ENCODE measurements at regions not wholly inside any gene's neighbourhood (a gene's known extent, or its start where the extent isn't known, plus 50 kb on each side); places are given as distances from the start of the nearest gene placed in this dataset.
"Not testable (repeated sequence)": the region's sequence is repeated elsewhere in the genome, so short reads cannot be mapped to it uniquely, and the experiment has no call there.

- H3K9me3 Mint-ChIP-seq; CTCF ChIA-PET; H3K4me3 Mint-ChIP-seq; DNase-seq; H3K4me1 Mint-ChIP-seq; H3K27me3 Mint-ChIP-seq; H3K27ac Mint-ChIP-seq; H3K36me3 Mint-ChIP-seq (ENCODE audit: low read depth); POLR2A ChIA-PET: not testable (repeated sequence)
These were observed 155.4 kb upstream of the FBXO11 start for GRCh38 chr2:48061656-48062055.

GRCh38 chr2:48065096-48065495, 158.8 kb upstream of the FBXO11 start:
- CTCF ChIA-PET, result no interaction called here
- POLR2A ChIA-PET, result no interaction called here

DNA sequence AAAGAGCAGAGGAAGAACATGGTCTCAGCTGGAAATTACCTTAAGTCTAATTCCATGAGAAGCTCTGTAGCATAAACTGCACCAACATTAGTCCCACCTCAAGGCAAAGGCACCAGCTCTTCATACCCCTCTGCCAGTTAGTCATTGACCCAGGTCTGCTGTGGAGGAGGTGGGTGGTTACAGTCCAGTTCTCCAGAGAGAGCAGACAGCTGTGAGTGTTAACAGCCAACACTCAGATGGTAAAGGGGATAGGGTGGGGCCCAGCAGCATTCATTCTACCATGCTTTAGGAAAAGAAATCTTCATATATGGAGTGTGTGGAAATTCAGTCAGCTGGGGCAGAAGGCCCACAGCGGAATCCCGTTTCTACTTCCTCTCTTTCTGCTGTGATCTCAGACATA, 159.7 kb upstream of the FBXO11 start:
- H3K36me3 Mint-ChIP-seq (ENCODE audit: low read depth), result no peaks in the 10 kb centered on the region
- no peaks in the 10 kb centered on the region for H3K27me3 Mint-ChIP-seq
- no peaks in the 10 kb centered on the region for H3K9me3 Mint-ChIP-seq
- POLR2A ChIA-PET, result no interaction called here
- H3K4me1 Mint-ChIP-seq, result no peaks in the 10 kb centered on the region
- H3K27ac Mint-ChIP-seq, result no peak overlapping the region
- H3K4me3 Mint-ChIP-seq, result no peak overlapping the region
- no peak for DNase-seq
- CTCF ChIA-PET, result no interaction called here

More at GRCh38 chr2:48065096-48065495, 158.8 kb upstream of the FBXO11 start:
- Mint-ChIP-seq H3K27me3 (no peaks in the 10 kb centered on the region), H3K4me1 (no peaks in the 10 kb centered on the region), H3K36me3 (ENCODE audit: low read depth) (no peaks in the 10 kb centered on the region), H3K9me3 (no peaks in the 10 kb centered on the region), H3K4me3 (no peak overlapping the region), H3K27ac (no peak overlapping the region)
- no peak for DNase-seq

GRCh38 chr2:48069769-48070168, 163.5 kb upstream of the FBXO11 start:
- H3K27me3 Mint-ChIP-seq, result peaks cover 8% of the 10 kb centered on the region
- no peaks in the 10 kb centered on the region for H3K4me1 Mint-ChIP-seq
- POLR2A ChIA-PET, result no interaction called here
- DNase-seq, result no peak
- H3K9me3 Mint-ChIP-seq, result no peaks in the 10 kb centered on the region
- no peaks in the 10 kb centered on the region for H3K36me3 Mint-ChIP-seq (ENCODE audit: low read depth)
- CTCF ChIA-PET, result no interaction called here
- no peak overlapping the region for H3K4me3 Mint-ChIP-seq
- no peak overlapping the region for H3K27ac Mint-ChIP-seq

DNA sequence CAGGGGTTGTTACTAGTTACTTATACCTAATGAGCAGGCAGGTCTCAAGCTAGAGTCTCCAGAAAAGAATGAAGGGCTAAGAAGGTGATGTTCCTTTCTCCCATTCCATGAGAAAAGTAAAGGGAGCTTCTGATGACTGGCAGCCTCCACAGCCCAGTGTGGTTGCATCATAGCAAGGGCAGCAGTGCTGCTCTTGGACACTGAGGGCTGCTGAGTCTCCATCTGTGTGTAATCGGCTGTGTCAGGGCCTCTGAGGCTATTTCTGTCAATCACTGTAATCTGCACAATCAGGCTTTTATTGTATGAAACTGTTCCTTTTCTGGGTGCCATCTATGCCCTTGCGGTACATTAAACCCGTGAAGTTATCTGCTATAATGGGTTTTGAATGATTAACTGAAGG, 164.1 kb upstream of the FBXO11 start:
- no peaks in the 10 kb centered on the region for H3K36me3 Mint-ChIP-seq (ENCODE audit: low read depth)
- no peaks in the 10 kb centered on the region for H3K4me1 Mint-ChIP-seq
- DNase-seq, result no peak
- POLR2A ChIA-PET, result no interaction called here
- H3K4me3 Mint-ChIP-seq, result no peak overlapping the region
- peaks cover 8% of the 10 kb centered on the region for H3K27me3 Mint-ChIP-seq
- CTCF ChIA-PET, result no interaction called here
- no peaks in the 10 kb centered on the region for H3K9me3 Mint-ChIP-seq
- no peak overlapping the region for H3K27ac Mint-ChIP-seq

DNA sequence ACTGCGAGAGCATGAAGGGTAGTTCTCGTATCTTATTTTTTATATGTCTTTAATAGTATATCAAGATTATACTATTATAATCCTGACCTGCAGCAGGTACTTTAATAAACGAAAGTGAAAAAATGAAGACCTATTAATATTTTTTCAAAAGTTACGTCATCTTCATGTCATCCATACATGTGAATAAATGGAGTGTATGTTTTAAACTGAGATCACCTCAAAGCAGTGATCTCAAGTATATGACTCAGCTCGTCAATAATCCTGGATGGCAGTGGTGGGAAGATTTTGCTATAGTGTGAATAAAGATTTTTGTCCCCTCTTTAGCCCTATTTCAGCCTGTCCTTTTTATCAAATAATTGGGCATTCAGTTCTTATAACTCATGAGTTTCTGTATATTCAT, 166.3 kb upstream of the FBXO11 start:
- Mint-ChIP-seq H3K27ac (no peak overlapping the region), H3K4me3 (no peak overlapping the region), H3K9me3 (no peaks in the 10 kb centered on the region), H3K4me1 (no peaks in the 10 kb centered on the region), H3K36me3 (ENCODE audit: low read depth) (no peaks in the 10 kb centered on the region), H3K27me3 (peaks cover 8% of the 10 kb centered on the region)
- POLR2A ChIA-PET, result no interaction called here
- DNase-seq, result no peak
- CTCF ChIA-PET, result no interaction called here

- Mint-ChIP-seq H3K27me3 (peaks cover 8% of the 10 kb centered on the region), H3K4me1 (no peaks in the 10 kb centered on the region), H3K4me3 (no peak overlapping the region), H3K27ac (no peak overlapping the region), H3K9me3 (no peaks in the 10 kb centered on the region), H3K36me3 (ENCODE audit: low read depth) (no peaks in the 10 kb centered on the region)
- POLR2A ChIA-PET, result no interaction called here
- CTCF ChIA-PET, result no interaction called here
- no peak for DNase-seq
These were observed 169.3 kb upstream of the FBXO11 start for GRCh38 chr2:48075631-48076030.

GRCh38 chr2:48080534-48081316, 174.4 kb upstream of the FBXO11 start:
- no peak overlapping the region for H3K4me3 Mint-ChIP-seq
- DNase-seq, result no peak
- H3K27ac Mint-ChIP-seq, result no peak overlapping the region
- no peaks in the 10 kb centered on the region for H3K36me3 Mint-ChIP-seq (ENCODE audit: low read depth)
- peaks cover 4% of the 10 kb centered on the region for H3K27me3 Mint-ChIP-seq
- ChIA-PET CTCF (no interaction called here), POLR2A (interaction anchor here (0.6 kb wide), 1 partner anchor 156 kb away, joined by 5 read pairs; no protein-coding TSS in a partner anchor)
- no peaks in the 10 kb centered on the region for H3K4me1 Mint-ChIP-seq
- H3K9me3 Mint-ChIP-seq, result no peaks in the 10 kb centered on the region

GRCh38 chr2:48081317-48081628, 175.0 kb upstream of the FBXO11 start:
- no peak overlapping the region for H3K4me3 Mint-ChIP-seq
- no peak for DNase-seq
- H3K27me3 Mint-ChIP-seq, result peaks cover 4% of the 10 kb centered on the region
- no peaks in the 10 kb centered on the region for H3K36me3 Mint-ChIP-seq (ENCODE audit: low read depth)
- no peaks in the 10 kb centered on the region for H3K9me3 Mint-ChIP-seq
- ChIA-PET CTCF (no interaction called here), POLR2A (no interaction called here)
- no peak overlapping the region for H3K27ac Mint-ChIP-seq
- H3K4me1 Mint-ChIP-seq, result no peaks in the 10 kb centered on the region

- Mint-ChIP-seq H3K4me1 (no peaks in the 10 kb centered on the region), H3K9me3 (no peaks in the 10 kb centered on the region), H3K27ac (no peak overlapping the region), H3K36me3 (ENCODE audit: low read depth) (no peaks in the 10 kb centered on the region), H3K4me3 (no peak overlapping the region), H3K27me3 (peaks cover 14% of the 10 kb centered on the region)
- POLR2A ChIA-PET, result no interaction called here
- DNase-seq, result no peak
- CTCF ChIA-PET, result no interaction called here
These were observed 179.6 kb upstream of the FBXO11 start for GRCh38 chr2:48085888-48086287.

GRCh38 chr2:48088994-48089393, 182.7 kb upstream of the FBXO11 start:
- DNase-seq, result no peak
- Mint-ChIP-seq H3K4me3 (no peak overlapping the region), H3K4me1 (no peaks in the 10 kb centered on the region), H3K27ac (no peak overlapping the region), H3K27me3 (peaks cover 19% of the 10 kb centered on the region), H3K36me3 (ENCODE audit: low read depth) (no peaks in the 10 kb centered on the region), H3K9me3 (no peaks in the 10 kb centered on the region)
- POLR2A ChIA-PET, result interaction anchor here (0.7 kb wide), 1 partner anchor 9 kb away, joined by 4 read pairs; no protein-coding TSS in a partner anchor
- CTCF ChIA-PET, result no interaction called here

DNA sequence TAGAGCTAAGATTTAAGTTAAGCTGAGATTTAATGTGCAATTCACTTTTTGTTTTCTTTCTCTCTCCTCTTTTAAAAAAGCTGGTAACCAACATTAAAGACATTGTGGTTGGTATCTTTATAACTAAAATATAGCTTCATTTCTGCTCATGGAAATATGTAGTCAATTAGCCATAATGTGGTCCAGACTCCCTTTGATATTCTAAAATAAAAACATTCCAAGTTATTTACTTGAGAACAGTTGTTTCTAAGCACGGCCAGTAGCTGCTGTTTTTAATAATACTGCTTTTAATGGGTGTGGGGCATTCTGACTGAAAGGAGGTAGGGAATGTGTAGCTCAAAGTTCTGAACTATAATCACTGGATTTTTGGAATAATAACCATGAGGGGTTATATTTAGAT, 183.3 kb upstream of the FBXO11 start:
- ChIA-PET CTCF (no interaction called here), POLR2A (no interaction called here)
- Mint-ChIP-seq H3K9me3 (no peaks in the 10 kb centered on the region), H3K27ac (no peak overlapping the region), H3K4me3 (no peak overlapping the region), H3K27me3 (peaks cover 19% of the 10 kb centered on the region), H3K4me1 (no peaks in the 10 kb centered on the region), H3K36me3 (ENCODE audit: low read depth) (no peaks in the 10 kb centered on the region)
- DNase-seq, result no peak

- ChIA-PET CTCF (interaction anchor here (0.5 to 2.1 kb wide), 2 partner anchors 13 to 251 kb away, joined by 4 to 9 read pairs; no protein-coding TSS in a partner anchor), POLR2A (no interaction called here)
These were observed 186.8 kb upstream of the FBXO11 start for GRCh38 chr2:48092846-48093803.

DNA sequence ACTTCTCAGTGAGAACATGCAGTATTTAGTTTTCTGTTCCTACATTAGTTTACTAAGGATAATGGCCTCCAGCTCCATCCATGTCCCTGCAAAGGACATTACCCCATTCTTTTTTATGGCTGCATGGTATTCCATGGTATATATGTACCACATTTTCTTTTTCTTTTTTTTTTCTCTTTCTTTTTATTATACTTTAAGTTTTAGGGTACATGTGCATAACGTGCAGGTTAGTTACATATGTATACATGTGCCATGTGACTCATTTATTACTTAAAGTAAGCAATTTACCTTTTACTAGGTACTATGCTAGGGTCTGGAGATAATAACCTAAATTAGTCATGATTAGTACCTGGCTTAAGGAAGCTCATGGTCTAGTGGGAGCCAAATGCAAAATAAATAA, 190.5 kb upstream of the FBXO11 start:
- H3K9me3 Mint-ChIP-seq; H3K4me3 Mint-ChIP-seq; H3K4me1 Mint-ChIP-seq; DNase-seq; H3K36me3 Mint-ChIP-seq (ENCODE audit: low read depth); POLR2A ChIA-PET; H3K27ac Mint-ChIP-seq: not testable (repeated sequence)
- peaks cover 31% of the 10 kb centered on the region for H3K27me3 Mint-ChIP-seq
- CTCF ChIA-PET, result interaction anchor here (1.2 to 1.5 kb wide), 2 partner anchors 12 to 195 kb away, joined by 3 to 4 read pairs; no protein-coding TSS in a partner anchor

More at GRCh38 chr2:48092846-48093803, 186.8 kb upstream of the FBXO11 start:
- no peak for DNase-seq
- Mint-ChIP-seq H3K4me1 (no peaks in the 10 kb centered on the region), H3K9me3 (no peaks in the 10 kb centered on the region), H3K4me3 (no peak overlapping the region), H3K27ac (no peak overlapping the region), H3K27me3 (peaks cover 24% of the 10 kb centered on the region), H3K36me3 (ENCODE audit: low read depth) (no peaks in the 10 kb centered on the region)
